ENCODE measurements at regions not wholly inside any gene's neighbourhood (a gene's known extent, or its start where the extent isn't known, plus 50 kb on each side); places are given as distances from the start of the nearest gene placed in this dataset.
"Not testable (repeated sequence)": the region's sequence is repeated elsewhere in the genome, so short reads cannot be mapped to it uniquely, and the experiment has no call there.

GRCh38 chr21:15119486-15119885 is 54.7 kb upstream of the NRIP1 start:
- DNase-seq (ENCODE audit: low read depth) = no peak

GRCh38 chr21:15121097-15121654 is 56.4 kb upstream of the NRIP1 start:
- no peak for DNase-seq (ENCODE audit: low read depth)

GRCh38 chr21:15121655-15122120 is 56.9 kb upstream of the NRIP1 start:
- peak; percentile 43 for DNase-seq (ENCODE audit: low read depth)

- DNase-seq (ENCODE audit: low read depth) = no peak
Observed at GRCh38 chr21:15122241-15122640, 57.4 kb upstream of the NRIP1 start.

- DNase-seq (ENCODE audit: low read depth) = no peak
Observed at GRCh38 chr21:15124731-15125130, 59.9 kb upstream of the NRIP1 start.

GRCh38 chr21:15126948-15127347 is 62.1 kb upstream of the NRIP1 start:
- DNase-seq (ENCODE audit: low read depth) = no peak

GRCh38 chr21:15127437-15127836 is 62.6 kb upstream of the NRIP1 start:
- DNase-seq (ENCODE audit: low read depth) = no peak

GRCh38 chr21:15128267-15128666 is 63.5 kb upstream of the NRIP1 start:
- DNase-seq (ENCODE audit: low read depth) = no peak

GRCh38 chr21:15128714-15129113 is 63.9 kb upstream of the NRIP1 start:
- not testable (repeated sequence) for DNase-seq (ENCODE audit: low read depth)

- DNase-seq (ENCODE audit: low read depth) = no peak
Observed at GRCh38 chr21:15130326-15130725, 65.5 kb upstream of the NRIP1 start.

- peak; percentile 21 for DNase-seq (ENCODE audit: low read depth)
Observed at GRCh38 chr21:15130751-15131150, 66.0 kb upstream of the NRIP1 start.

- no peak for DNase-seq (ENCODE audit: low read depth)
Observed at GRCh38 chr21:15132781-15133180, 68.0 kb upstream of the NRIP1 start.

- no peak for DNase-seq (ENCODE audit: low read depth)
Observed at GRCh38 chr21:15134701-15135470, 70.1 kb upstream of the NRIP1 start.

GRCh38 chr21:15135867-15136629 is 71.2 kb upstream of the NRIP1 start:
- DNase-seq (ENCODE audit: low read depth) = no peak

- DNase-seq (ENCODE audit: low read depth) = no peak
Observed at GRCh38 chr21:15138490-15138889, 73.7 kb upstream of the NRIP1 start.

- no peak for DNase-seq (ENCODE audit: low read depth)
Observed at GRCh38 chr21:15139898-15140297, 75.1 kb upstream of the NRIP1 start.

- no peak for DNase-seq (ENCODE audit: low read depth)
Observed at GRCh38 chr21:15140321-15141019, 75.7 kb upstream of the NRIP1 start.

- no peak for DNase-seq (ENCODE audit: low read depth)
Observed at GRCh38 chr21:15141261-15141970, 76.6 kb upstream of the NRIP1 start.

- DNase-seq (ENCODE audit: low read depth) = no peak
Observed at GRCh38 chr21:15144026-15144425, 79.2 kb upstream of the NRIP1 start.

GRCh38 chr21:15148437-15148836 is 83.6 kb upstream of the NRIP1 start:
- no peak for DNase-seq (ENCODE audit: low read depth)

GRCh38 chr21:15149600-15150224 is 84.9 kb upstream of the NRIP1 start:
- DNase-seq (ENCODE audit: low read depth) = no peak

All from amniotic epithelial cell (primary cell).